ENCODE measurements at regions not wholly inside any gene's neighbourhood (a gene's known extent, or its start where the extent isn't known, plus 50 kb on each side); places are given as distances from the start of the nearest gene placed in this dataset.

GRCh38 chr3:74054566-74054965, 429.8 kb upstream of the PDZRN3 start:
- TF ChIP-seq CTCF (IDR thresholded peaks at IDR 0.05) (no peak), EP300 (IDR thresholded peaks at IDR 0.05) (no peak)

Measured in tibial nerve (tissue), 4 donors.